HCT116 (cell line): ENCODE measurements at regions not wholly inside any gene's neighbourhood (a gene's known extent, or its start where the extent isn't known, plus 50 kb on each side); places are given as distances from the start of the nearest gene placed in this dataset.

Experiments used
- CTCF ChIP-seq, 3 experiments: fragments of 200-600 bp in 1 of 3; sonication (generic) in 1 of 3; IDR thresholded peaks in 2 of 3; conservative IDR thresholded peaks in 1 of 3; 2 replicates each; pipeline ENCODE4 v1.5.1; 2012 to 2017; ENCODE audit warnings: low read depth in 2 of 3, low read length in 2 of 3, antibody characterized with exemption in 1 of 3, borderline replicate concordance in 1 of 3, control low read depth in 1 of 3, mild to moderate bottlenecking in 1 of 3, mixed read lengths in 1 of 3, mixed run types in 1 of 3, moderate library complexity in 1 of 3; ENCODE audit not compliant: insufficient read depth in 1 of 3
- EZH2 ChIP-seq: fragments of 200-600 bp; sonication (generic); IDR thresholded peaks from 2 replicates; pipeline ENCODE4 v1.6.1; 2017; ENCODE audit warnings: antibody characterized with exemption, mixed run types
- POLR2A ChIP-seq: IDR thresholded peaks from 2 replicates; pipeline ENCODE4 v1.7.0; 2011; ENCODE audit warnings: borderline replicate concordance; ENCODE audit not compliant: insufficient read depth, insufficient read length; ENCODE audit errors: extremely low read depth
- SP1 ChIP-seq: IDR thresholded peaks from 2 replicates; pipeline ENCODE4 v1.6.1; 2012; ENCODE audit warnings: low read depth
- ZNF274 ChIP-seq: fragments of 200-500 bp; sonication (Bioruptor generic); IDR thresholded peaks from 2 replicates; pipeline ENCODE4 v1.6.1; 2014; ENCODE audit warnings: mild to moderate bottlenecking, low read depth, low read length, inconsistent platforms

- TF ChIP-seq CTCF (IDR thresholded peaks at IDR 0.05 in 2 of 3, conservative IDR thresholded peaks at IDR 0.05 in 1 of 3; ENCODE audit: borderline replicate concordance in 1 of 3, insufficient read depth in 1 of 3, low read depth in 2 of 3, low read length in 2 of 3) = no peak
- no peak for TF ChIP-seq EZH2
- no peak for TF ChIP-seq POLR2A
- no peak for TF ChIP-seq SP1
- no peak for TF ChIP-seq ZNF274
Observed at GRCh38 chr4:74549936-74550335, 105.0 kb downstream of the AREG start.
